GM12873 (cell line): ENCODE measurements at regions not wholly inside any gene's neighbourhood (a gene's known extent, or its start where the extent isn't known, plus 50 kb on each side); places are given as distances from the start of the nearest gene placed in this dataset.

Experiments used
- TF ChIP-seq, protein P1 (sequence below): IDR thresholded peaks from 2 replicates; pipeline ENCODE4 v1.5.1; 2012; ENCODE audit warnings: low read depth, mild to moderate bottlenecking, moderate library complexity, low read length, control low read depth; ENCODE audit not compliant: insufficient read depth; ENCODE audit errors: missing control alignments

DNA sequence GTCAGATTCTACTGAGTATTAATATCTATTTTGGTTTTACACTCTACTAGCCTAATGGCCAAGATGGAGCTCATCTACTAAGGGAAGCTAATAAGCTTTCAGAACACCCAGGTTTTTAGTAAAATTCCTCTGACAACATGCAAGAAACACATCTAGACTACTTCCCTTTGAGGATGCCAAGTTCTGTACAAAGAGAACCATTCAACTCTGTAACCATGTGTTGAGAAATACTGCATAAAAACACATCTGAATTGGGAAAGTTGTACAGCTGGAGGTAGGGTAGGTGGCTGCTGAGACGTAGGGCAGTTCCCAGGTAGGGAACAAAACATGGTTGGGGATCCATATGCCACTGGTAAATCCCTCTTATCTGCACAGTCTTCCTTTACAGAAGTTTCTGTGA, 66.2 kb downstream of the SC5D start:
- TF ChIP-seq, protein P1, sequence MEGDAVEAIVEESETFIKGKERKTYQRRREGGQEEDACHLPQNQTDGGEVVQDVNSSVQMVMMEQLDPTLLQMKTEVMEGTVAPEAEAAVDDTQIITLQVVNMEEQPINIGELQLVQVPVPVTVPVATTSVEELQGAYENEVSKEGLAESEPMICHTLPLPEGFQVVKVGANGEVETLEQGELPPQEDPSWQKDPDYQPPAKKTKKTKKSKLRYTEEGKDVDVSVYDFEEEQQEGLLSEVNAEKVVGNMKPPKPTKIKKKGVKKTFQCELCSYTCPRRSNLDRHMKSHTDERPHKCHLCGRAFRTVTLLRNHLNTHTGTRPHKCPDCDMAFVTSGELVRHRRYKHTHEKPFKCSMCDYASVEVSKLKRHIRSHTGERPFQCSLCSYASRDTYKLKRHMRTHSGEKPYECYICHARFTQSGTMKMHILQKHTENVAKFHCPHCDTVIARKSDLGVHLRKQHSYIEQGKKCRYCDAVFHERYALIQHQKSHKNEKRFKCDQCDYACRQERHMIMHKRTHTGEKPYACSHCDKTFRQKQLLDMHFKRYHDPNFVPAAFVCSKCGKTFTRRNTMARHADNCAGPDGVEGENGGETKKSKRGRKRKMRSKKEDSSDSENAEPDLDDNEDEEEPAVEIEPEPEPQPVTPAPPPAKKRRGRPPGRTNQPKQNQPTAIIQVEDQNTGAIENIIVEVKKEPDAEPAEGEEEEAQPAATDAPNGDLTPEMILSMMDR, result no peak

DNA sequence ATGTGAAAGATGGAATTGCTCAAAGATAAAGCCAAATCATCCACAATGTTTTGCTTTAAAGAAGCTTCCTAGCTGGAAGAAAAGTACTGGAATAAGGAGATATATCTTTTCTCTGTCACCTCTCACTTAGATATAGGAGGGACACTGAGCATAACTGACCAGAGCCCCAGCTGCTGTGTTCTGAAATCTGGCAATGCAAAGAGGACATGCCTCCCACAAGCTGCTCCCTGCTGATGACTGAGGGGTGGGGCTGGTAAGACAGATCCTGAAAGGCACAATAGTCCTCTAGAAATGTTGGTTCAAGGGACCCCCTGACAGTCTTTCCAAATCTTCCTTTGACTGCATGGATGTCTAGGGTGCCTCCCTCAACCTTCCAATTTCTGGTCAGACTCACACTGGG, 67.0 kb downstream of the SC5D start:
- TF ChIP-seq, protein P1, result no peak

DNA sequence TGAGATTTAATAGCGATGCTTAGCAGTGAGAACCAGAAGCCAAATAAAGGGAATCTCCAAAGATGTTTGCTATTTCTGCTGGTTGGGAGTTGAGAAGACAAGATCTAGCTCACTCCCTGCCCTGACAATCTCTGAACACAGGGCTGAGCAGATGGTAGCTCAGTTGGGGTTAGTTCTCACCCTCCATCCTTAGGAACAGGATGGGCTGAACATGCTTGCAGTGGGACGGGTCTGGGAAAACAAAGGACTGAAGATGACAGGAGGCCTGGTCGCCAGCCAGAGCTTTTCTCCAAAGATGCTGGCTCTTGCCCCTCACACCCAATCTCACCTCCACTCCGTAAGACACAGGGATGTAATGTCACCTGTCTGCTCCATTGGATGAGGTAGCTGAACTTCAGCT, 72.7 kb downstream of the SC5D start:
- TF ChIP-seq, protein P1, result no peak

DNA sequence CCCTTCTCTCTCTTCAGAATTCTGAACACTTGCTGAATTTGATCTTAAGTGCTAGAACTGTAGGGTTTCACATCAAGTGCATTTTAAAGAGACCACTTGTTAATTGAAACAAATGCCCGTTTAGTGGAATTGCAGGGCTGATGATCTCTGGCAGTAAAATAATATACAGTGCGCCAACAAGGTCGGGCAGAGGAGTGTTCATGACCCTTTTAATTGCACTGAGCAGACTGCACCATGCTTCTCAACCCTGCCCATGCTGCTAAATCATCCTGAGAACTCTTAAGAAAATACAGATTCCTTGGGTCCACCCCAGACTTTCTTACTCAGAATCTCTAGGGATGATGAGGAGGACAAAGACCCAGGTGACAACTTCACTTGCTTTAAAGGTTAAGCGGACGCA, 73.5 kb downstream of the SC5D start:
- TF ChIP-seq, protein P1, result no peak

DNA sequence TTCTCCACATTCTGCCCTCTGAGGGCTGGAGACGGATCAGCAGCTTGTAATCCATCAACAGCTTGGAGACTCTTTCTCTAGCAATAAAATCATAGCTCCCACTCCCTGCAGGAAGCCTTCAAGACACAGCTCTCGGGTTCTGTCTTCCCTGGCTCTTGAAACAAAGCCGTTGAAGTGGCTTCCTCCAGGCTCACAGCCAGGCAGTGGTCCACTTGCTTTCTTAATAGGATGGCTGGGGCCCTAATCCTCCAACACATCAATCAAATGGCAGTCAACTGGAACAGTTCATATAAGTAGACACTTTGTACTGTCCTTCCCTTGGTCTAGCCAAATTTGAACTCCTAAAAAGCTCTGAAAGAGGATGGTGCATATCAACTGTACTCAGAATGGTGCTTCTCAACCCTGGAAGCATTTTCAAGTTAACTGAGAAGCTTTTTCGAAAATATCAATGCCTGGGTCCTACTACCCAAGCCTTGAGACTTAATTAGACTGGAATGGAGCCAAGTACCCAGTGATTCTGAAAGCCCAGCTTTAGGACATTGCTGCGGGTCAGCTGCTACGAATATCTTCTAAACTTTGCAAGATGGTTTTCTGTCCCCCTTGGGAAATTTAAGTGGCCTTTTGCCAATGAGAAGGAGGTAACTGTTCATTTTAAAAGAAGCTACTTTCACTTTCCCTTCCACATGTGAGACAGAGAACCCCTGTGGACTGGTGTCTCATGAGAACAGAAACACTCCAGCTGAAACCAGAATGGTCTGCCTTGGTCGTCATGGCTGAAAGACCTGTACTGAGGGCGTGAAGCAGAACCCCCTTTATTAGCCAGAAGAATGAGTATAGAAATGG, 74.7 kb downstream of the SC5D start:
- TF ChIP-seq, protein P1, result no peak

DNA sequence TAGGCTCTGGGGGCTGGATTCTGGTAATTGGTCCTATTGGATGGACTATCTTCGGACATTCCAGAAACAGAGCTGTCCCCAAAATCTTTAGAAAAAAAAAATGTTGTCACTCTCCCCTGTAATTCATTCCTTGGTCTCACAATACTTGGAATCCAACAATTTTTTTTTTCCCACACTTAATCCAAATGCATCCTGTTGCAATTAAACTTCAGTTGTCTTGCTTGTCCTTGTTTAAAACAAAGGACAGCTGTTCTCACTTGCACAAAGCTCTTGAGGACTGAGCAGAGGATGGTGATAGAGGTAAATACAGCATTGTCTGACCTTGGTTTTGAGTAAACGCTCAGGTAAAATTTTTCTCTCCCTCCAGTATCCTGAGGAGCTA, 75.3 kb downstream of the SC5D start:
- TF ChIP-seq, protein P1, result no peak

DNA sequence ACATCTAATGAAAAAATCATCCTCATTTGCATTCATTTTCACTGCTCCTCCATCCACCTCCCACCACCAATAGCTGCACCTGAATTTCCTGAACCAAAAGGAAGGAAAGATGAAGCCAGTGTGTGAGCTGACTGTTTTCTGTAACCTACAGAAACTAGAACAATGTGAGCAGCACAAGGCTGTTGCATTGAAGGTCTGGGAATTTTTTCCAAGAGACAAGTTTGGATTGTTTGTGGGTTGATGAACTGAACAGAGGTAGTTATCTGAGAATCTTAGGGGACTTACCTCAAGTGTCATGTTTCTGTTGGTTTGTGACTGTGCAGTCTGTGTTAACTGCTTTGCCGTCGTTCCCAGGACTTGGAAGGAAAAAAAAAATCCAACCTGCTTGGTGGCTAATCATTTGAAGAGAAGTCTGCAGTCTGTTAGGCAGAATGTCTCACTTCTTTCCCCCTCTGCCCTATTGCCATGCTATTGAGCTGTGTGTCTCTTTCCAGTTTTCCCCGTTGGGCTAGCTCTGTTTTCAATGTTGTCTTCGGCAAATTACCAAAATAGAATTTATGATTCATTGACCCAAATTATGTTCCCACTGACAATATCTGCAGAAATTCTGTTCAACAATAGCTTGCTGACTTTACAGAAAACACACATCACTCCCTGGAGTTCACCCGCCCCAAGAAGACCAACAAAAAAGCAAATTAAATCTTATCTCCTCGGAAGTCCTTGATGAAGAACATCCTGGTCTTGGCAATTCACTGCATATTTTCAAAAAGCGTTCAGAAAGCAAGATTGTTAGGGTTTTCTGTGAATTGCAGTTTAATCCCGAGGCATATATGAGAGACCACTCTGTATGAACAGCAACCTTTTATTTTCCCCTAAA, 76.0 kb downstream of the SC5D start:
- TF ChIP-seq, protein P1, result no peak
